Ramos (cell line): ENCODE measurements at regions not wholly inside any gene's neighbourhood (a gene's known extent, or its start where the extent isn't known, plus 50 kb on each side); places are given as distances from the start of the nearest gene placed in this dataset.

Experiments
- in situ Hi-C: fragments of 300-500 bp; cut with MboI; formaldehyde crosslinking; loops from one replicate; pipeline ENCODE4 v1.14.3; 2022; ENCODE audit warnings: low sequenced_read_pairs; ENCODE audit not compliant: unreplicated experiment

- in situ Hi-C loops: no loop called here
Observed at GRCh38 chr20:39462416-39462945, 500.3 kb downstream of the DHX35 start.

GRCh38 chr20:39458452-39458851, 496.3 kb downstream of the DHX35 start:
- in situ Hi-C loops: no loop called here

- in situ Hi-C loops: no loop called here
Observed at GRCh38 chr20:39453890-39454289, 491.7 kb downstream of the DHX35 start.

DNA sequence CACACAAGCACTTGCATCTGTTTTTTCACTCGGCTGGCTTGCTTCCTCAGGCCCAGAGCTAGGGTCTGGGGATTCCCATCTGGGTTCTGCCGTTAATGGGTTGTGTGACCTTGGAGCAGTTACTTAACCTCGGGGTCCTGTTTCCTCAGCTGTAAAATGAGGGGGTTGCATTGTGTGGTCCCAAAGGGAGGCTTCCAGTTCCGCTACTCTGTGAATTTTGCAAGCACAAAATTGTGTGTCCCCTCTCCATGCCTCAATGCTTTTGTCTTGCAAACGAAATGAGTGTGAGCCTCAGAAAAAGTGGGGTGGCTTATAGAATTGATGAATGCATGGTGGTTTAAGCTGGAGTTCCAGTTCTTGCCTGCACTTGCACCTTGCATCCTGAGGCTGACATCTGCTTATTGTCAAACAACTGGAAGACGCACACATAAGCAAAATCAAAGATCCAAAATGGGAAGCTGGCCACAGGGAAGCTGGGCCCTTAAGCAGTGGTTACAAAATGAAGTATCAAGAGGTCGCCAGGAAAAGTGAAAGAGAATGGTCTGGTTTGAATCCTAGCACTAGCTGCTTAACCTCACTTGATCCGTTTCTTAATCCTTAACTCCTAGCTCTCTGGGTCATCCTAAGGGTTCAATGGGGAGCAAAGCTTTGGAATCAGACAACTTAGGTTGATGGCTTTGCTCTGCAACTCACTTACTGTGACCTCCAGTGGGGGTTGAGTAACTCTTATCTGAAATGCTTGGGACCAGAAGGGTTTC, 490.6 kb downstream of the DHX35 start:
- in situ Hi-C loops: no loop called here

GRCh38 chr20:39451386-39451785, 489.2 kb downstream of the DHX35 start:
- in situ Hi-C loops: no loop called here

DNA sequence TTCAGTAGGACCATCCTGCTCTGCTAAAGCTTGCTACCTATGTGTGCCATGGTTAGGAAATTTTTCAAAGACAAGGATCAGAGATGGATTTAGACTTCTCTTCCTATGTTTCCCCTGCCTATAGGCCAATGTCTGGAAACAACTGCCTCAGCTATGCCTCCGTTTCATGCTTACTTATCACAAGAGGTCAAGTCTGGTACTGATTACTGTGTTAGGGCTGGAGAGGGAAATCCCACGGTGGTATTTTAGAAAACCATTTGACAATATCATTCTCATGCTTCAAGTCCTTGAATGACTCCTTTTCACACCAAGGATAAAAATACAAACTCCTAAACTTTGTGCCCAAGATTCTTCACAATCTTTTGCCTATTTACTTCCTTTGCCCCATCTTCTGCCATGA, 484.3 kb downstream of the DHX35 start:
- in situ Hi-C loops: no loop called here

- in situ Hi-C loops: no loop called here
Observed at GRCh38 chr20:39445095-39445494, 483.0 kb downstream of the DHX35 start.

DNA sequence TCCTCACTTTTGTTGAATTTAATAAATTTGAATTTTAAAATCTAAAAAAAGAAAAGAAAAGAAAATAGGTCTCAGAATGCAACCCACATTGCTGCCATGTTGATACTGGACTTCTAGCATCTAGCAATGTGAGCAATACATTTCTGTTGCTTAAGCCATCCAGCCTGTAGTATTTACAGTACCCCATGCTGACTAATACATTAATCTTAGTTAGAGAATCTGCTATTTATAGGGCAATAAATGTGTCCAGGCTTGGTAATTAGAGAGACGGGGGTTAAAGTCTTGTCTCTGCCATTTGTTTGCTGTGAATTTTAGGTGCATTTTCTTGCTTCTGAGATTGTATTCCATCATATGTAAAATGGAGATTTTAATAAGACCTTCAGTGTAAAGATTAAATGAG, 471.3 kb downstream of the DHX35 start:
- in situ Hi-C loops: no loop called here

DNA sequence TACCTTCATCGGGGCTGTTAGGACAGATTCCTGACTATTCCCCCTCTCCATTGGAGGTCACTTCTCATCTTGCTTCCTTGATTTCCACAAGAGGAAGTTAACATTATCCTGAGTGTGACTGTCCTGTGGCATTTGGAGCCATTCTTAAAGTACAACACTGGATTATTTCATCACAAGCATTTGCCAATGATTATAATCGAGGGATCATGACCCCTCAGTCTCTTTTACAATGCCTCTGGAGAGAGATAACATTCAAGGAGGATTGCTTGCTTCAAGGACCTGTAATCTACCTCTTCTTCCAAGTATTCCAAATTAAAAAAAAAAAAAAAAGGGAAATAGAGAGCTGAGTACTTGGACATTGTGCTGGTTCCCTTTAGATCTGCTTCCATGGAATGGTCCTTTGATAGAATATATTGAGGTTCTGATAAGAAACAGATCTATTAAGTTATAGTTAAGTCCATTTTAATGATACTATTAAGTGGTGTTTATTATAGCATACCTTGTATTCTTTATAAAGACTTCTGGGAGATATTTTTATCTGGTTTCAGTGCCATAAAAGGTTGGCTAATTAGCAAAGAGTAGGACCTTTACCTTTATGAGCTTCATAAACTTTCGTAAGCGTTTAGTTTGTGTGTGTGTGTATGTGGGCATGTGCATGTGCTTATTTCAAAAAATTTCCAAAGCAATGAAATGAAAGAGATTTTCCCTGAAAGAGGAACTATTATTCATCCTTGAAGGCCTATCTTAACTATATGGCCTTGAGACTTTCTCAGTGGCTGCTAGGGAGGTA, 469.1 kb downstream of the DHX35 start:
- in situ Hi-C loops: no loop called here

- in situ Hi-C loops: no loop called here
Observed at GRCh38 chr20:39429726-39430125, 467.6 kb downstream of the DHX35 start.

DNA sequence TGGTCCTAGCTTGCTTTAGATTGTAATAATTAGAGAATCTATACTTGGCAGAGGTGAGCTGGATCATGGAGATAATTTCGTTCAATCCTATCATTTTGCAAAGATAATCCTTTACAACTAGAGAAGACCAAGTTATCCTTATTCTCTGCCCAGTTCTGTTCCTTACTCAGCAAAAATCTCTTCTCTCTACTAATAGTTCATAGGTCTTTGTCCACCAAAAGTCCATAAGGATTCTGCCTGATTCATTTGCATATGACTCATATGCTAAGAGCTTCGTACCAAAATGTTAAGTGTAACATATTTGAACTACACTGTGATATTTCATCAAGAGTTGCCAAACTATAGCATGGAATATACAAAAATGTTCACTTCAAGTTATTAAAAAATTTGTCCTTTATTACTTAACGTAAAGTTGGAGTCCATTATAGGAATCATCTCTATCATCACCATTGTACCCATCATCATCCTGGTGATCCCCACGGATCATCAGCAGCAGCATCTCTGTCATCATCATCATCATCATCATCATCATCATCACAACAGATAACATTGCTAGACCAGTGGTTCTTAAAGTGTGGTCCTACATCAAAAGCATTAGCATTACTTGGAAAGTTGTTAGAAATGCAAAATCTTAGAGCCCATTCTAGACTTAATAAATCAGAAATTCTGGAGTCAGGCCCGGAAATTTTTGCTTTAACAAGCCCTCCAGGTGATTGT, 463.0 kb downstream of the DHX35 start:
- in situ Hi-C loops: no loop called here

DNA sequence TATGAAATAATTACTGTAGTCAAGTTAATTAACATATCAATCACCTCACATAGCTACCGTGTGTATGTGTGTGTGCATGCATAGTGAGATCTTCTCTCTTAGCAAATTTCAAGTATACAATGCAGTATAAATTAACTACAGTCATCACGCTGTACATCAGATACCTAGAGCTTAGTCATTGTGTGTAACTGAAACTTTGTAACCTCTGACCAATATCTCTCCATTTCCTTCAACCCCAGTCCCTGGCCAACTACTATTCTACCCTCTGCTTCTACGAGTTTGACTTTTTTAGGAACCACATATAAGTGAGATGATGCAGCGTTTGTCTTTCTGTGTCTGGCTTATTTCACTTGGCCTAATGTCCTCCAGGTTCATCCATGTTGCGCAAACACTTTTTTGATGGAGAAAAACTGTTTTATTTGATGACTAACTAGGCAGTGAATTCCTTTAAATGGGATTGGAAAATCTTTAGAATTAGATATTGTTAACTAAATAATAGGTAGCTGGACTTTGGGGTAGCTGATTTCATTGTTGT, 459.5 kb downstream of the DHX35 start:
- in situ Hi-C loops: no loop called here

GRCh38 chr20:39412091-39412490, 449.9 kb downstream of the DHX35 start:
- in situ Hi-C loops: no loop called here

- in situ Hi-C loops: no loop called here
Observed at GRCh38 chr20:39399463-39399862, 437.3 kb downstream of the DHX35 start.

DNA sequence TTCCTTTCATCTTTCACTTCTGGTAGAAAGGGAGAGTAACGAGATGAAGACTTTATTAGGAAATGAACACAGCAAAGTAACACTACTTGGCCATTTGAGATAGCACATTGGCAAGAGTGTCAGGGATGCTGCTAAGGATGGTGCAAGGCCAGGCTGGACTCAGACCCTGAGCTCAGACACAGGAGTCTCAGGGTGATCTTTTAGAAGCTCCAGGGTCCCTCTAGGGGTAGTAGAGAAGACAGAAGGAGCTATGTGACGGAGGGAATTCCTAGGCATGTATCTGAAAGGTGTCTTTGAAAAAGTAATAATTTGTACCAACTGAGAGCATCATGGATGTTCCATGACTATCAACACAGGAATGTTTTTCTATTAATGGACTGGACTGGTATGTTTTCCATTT, 436.5 kb downstream of the DHX35 start:
- in situ Hi-C loops: no loop called here

GRCh38 chr20:39397646-39398045, 435.5 kb downstream of the DHX35 start:
- in situ Hi-C loops: no loop called here

DNA sequence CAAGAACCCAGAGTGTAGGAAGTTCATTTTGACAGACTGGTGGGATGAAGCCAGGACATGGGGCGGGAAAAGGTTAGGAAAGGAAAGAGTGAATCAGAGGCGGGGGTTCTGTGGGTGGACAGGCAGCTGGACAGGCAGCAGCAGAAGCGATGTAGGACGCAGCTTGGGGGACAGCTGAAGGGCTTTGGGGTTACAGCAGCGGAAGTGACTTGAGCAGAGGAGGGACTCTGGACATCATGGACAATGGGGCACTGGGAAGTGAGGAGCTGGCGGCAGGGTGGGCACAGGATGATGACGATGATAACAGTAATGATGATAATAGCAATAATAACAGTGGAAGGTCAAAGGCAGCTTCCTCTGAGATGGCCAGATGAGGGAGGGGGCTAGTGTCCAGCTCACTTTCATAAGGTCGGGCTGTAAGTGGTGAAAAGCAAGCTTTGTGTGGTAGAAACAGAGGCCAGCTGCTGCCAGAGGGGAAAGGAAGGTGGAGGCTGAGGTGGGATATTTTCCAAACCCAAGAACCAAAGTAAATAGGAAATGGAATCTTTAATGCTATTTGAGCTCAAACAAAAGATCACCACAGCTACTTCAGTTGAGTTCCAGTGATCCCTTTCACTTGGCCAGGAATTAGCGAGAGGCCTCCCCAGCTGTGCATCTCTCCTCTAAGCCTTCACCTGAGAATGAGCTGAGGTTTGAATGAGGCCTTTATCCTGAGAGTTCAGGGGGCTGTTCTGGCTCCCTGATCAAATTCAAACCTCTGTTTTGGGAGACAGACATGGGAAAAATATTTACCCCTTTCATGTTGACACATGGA, 433.5 kb downstream of the DHX35 start:
- in situ Hi-C loops: no loop called here

- in situ Hi-C loops: no loop called here
Observed at GRCh38 chr20:39394461-39394860, 432.3 kb downstream of the DHX35 start.

DNA sequence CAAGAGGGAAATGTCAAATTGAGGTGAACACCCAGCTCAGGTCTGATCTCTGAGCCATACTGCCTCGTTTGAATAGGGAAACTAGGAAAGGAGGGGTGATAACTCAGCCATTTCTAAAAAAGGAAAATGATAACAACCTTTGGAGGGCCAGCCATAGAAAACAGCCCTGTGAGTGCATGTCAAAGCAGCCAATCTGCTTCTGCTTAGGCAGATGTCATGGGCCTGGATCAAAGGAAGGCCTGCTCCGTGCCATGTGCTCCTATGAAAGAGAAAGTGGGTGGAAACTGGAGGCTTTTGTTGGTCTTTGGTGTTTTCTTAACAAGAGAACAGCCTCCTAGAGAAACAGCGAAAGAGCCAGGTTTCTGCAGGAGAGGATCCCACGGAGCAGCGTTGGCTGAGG, 428.0 kb downstream of the DHX35 start:
- in situ Hi-C loops: no loop called here

- in situ Hi-C loops: no loop called here
Observed at GRCh38 chr20:39381595-39381994, 419.5 kb downstream of the DHX35 start.
